SK-N-SH (cell line): ENCODE measurements at regions not wholly inside any gene's neighbourhood (a gene's known extent, or its start where the extent isn't known, plus 50 kb on each side); places are given as distances from the start of the nearest gene placed in this dataset.

ENCODE experiments used
- POLR2AphosphoS5 ChIP-seq: IDR thresholded peaks from 2 replicates; pipeline ENCODE4 v1.6.1; 2012; ENCODE audit warnings: low read depth, low read length
- RAD21 ChIP-seq: IDR thresholded peaks from 2 replicates; pipeline ENCODE4 v1.6.1; 2012; ENCODE audit warnings: mild to moderate bottlenecking, low read length
- RCOR1 ChIP-seq: fragments of 150-350 bp; IDR thresholded peaks from 2 replicates; pipeline ENCODE4 v1.6.1; 2017; ENCODE audit warnings: antibody characterized with exemption, low read length
- RXRA ChIP-seq: IDR thresholded peaks from 2 replicates; pipeline ENCODE4 v1.4.0; 2012; ENCODE audit warnings: low read depth, mild to moderate bottlenecking, borderline replicate concordance
- TF ChIP-seq, protein P1 (sequence below): fragments of 200-600 bp; sonication (generic); IDR thresholded peaks from 2 replicates; pipeline ENCODE4 v1.6.1; 2017; ENCODE audit warnings: antibody characterized with exemption, mild to moderate bottlenecking, moderate library complexity

DNA sequence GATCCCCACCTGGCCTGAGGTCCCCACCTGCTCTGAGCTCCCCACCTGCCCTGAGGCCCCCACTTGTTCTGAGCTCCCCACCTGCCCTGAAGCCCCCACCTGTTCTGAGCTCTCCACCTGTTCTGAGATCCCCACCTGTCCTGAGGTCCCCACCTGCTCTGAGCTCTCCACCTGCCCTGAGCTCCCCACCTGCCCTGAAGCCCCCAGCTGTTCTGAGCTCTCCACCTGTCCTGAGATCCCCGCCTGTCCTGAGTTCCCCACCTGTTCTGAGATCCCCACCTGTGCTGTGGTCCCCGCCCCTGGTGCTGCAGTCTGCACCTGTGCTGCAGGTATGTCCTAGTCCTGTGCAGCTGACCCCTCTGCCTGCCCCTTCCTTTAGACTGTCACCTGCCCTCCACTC lies 561.6 kb downstream of the TCERG1L start:
- TF ChIP-seq, protein P1, sequence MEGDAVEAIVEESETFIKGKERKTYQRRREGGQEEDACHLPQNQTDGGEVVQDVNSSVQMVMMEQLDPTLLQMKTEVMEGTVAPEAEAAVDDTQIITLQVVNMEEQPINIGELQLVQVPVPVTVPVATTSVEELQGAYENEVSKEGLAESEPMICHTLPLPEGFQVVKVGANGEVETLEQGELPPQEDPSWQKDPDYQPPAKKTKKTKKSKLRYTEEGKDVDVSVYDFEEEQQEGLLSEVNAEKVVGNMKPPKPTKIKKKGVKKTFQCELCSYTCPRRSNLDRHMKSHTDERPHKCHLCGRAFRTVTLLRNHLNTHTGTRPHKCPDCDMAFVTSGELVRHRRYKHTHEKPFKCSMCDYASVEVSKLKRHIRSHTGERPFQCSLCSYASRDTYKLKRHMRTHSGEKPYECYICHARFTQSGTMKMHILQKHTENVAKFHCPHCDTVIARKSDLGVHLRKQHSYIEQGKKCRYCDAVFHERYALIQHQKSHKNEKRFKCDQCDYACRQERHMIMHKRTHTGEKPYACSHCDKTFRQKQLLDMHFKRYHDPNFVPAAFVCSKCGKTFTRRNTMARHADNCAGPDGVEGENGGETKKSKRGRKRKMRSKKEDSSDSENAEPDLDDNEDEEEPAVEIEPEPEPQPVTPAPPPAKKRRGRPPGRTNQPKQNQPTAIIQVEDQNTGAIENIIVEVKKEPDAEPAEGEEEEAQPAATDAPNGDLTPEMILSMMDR: no peak
- TF ChIP-seq RCOR1: no peak
- TF ChIP-seq RXRA: no peak
- no peak for TF ChIP-seq RAD21
- no peak for TF ChIP-seq POLR2AphosphoS5
